Trophoblast cell (in vitro differentiated cells and primary cell): ENCODE measurements at regions not wholly inside any gene's neighbourhood (a gene's known extent, or its start where the extent isn't known, plus 50 kb on each side); places are given as distances from the start of the nearest gene placed in this dataset.

Experiments used
- DNase-seq, 2 donors: peaks; one replicate each; pipeline ENCODE4 v3.0.0-alpha.2; 2016
- H2AFZ ChIP-seq: 2 replicates; pipeline ENCODE4 v1.6.1; 2013; ENCODE audit warnings: low read length, moderate library complexity, mild to moderate bottlenecking; ENCODE audit not compliant: insufficient read depth, poor library complexity
- H2AK5ac ChIP-seq: 2 replicates; pipeline ENCODE4 v1.6.1; 2013; ENCODE audit warnings: mild to moderate bottlenecking, low read length
- H2BK120ac ChIP-seq: 2 replicates; pipeline ENCODE4 v1.6.1; 2013; ENCODE audit warnings: low read length, mild to moderate bottlenecking, moderate library complexity; ENCODE audit not compliant: insufficient read depth, poor library complexity
- H2BK12ac ChIP-seq: 2 replicates; pipeline ENCODE4 v1.6.1; 2013; ENCODE audit warnings: mild to moderate bottlenecking, low read length, moderate library complexity
- H2BK5ac ChIP-seq: 2 replicates; pipeline ENCODE4 v1.6.1; 2013; ENCODE audit warnings: low read length, low read depth, moderate library complexity, mild to moderate bottlenecking; ENCODE audit not compliant: poor library complexity
- H3K14ac ChIP-seq: 2 replicates; pipeline ENCODE4 v1.6.1; 2013; ENCODE audit warnings: mild to moderate bottlenecking, low read length
- H3K18ac ChIP-seq: 2 replicates; pipeline ENCODE4 v1.6.1; 2013; ENCODE audit warnings: mild to moderate bottlenecking, low read length
- H3K23ac ChIP-seq: 2 replicates; pipeline ENCODE4 v1.6.1; 2013; ENCODE audit warnings: low read length
- H3K27ac ChIP-seq: 2 replicates; pipeline ENCODE4 v1.5.1; 2013; ENCODE audit warnings: low read depth, mild to moderate bottlenecking, inconsistent platforms, low read length, moderate library complexity
- H3K27me3 ChIP-seq: 2 replicates; pipeline ENCODE4 v1.6.1; 2013; ENCODE audit warnings: inconsistent platforms, mild to moderate bottlenecking, low read length, moderate library complexity; ENCODE audit not compliant: insufficient read depth
- H3K36me3 ChIP-seq, 2 experiments: 1 replicate in 1 of 2; 2 replicates in 1 of 2; pipeline ENCODE4 v1.6.1; 2013; ENCODE audit warnings: low read length in 2 of 2, mild to moderate bottlenecking in 2 of 2, moderate library complexity in 1 of 2; ENCODE audit not compliant: insufficient read depth in 2 of 2, control insufficient read depth in 1 of 2
- H3K4ac ChIP-seq: 2 replicates; pipeline ENCODE4 v1.6.1; 2013; ENCODE audit warnings: low read depth, mild to moderate bottlenecking, low read length, moderate library complexity
- H3K4me1 ChIP-seq, 2 experiments: 1 replicate in 1 of 2; 2 replicates in 1 of 2; pipeline ENCODE4 v1.6.1; 2013; ENCODE audit warnings: low read length in 2 of 2, mild to moderate bottlenecking in 2 of 2, moderate library complexity in 1 of 2; ENCODE audit not compliant: insufficient read depth in 2 of 2, control insufficient read depth in 1 of 2
- H3K4me2 ChIP-seq: 2 replicates; pipeline ENCODE4 v1.6.1; 2013; ENCODE audit warnings: inconsistent platforms, mild to moderate bottlenecking, low read length, moderate library complexity
- H3K4me3 ChIP-seq: 2 replicates; pipeline ENCODE4 v1.5.1; 2013; ENCODE audit warnings: mild to moderate bottlenecking, low read depth, low read length, inconsistent platforms
- H3K79me1 ChIP-seq: one replicate; pipeline ENCODE4 v1.6.1; 2013; ENCODE audit warnings: low read length
- H3K79me2 ChIP-seq: 2 replicates; pipeline ENCODE4 v1.6.1; 2013; ENCODE audit warnings: low read length, mild to moderate bottlenecking; ENCODE audit not compliant: control insufficient read depth, insufficient read depth, poor library complexity
- H3K9ac ChIP-seq: 2 replicates; pipeline ENCODE4 v1.6.1; 2013; ENCODE audit warnings: mild to moderate bottlenecking, low read length
- H3K9me3 ChIP-seq: 2 replicates; pipeline ENCODE4 v1.6.1; 2013; ENCODE audit warnings: low read depth, mild to moderate bottlenecking, control low read depth, inconsistent platforms, low read length; ENCODE audit not compliant: insufficient read depth
- H4K12ac ChIP-seq: 2 replicates; pipeline ENCODE4 v1.6.1; 2013; ENCODE audit warnings: low read depth, mild to moderate bottlenecking, low read length, moderate library complexity
- H4K8ac ChIP-seq: 2 replicates; pipeline ENCODE4 v1.6.1; 2013; ENCODE audit warnings: low read depth, mild to moderate bottlenecking, low read length, moderate library complexity
- H4K91ac ChIP-seq: one replicate; pipeline ENCODE4 v1.6.1; 2013; ENCODE audit warnings: low read depth, mild to moderate bottlenecking, low read length, moderate library complexity
- WGBS: extraction: QIAGEN DNeasy Blood & Tissue Kit; methylation state at CpG from one replicate; pipeline ENCODE4 v1.1.7; 2013; ENCODE audit warnings: missing lambda C conversion rate; ENCODE audit not compliant: insufficient read length, insufficient coverage; ENCODE audit errors: extremely low coverage; 5-methylcytosine and 5-hydroxymethylcytosine counted together

DNA sequence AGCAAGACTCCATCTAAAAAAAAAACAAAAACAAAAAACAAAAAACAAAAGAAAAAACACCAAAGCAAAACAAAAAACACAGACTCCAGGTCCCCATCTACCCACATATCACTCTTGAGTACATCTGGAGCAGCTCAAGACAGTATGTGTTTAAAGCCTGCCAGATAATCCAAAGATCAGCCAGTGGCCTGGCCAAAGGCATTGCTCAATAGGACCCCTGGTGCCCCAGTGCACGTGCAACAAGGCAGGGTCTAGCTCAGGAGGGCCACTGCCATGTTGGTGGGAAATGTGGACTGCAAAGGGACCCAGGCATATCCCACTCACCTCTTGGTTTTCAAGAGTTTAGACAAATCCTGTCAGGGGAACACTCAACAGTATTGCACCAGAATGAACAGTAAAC is 279.5 kb downstream of the RPLP1 start:
- H3K27ac ChIP-seq: no peak overlapping the region
- H3K14ac ChIP-seq: no peak overlapping the region
- H2BK12ac ChIP-seq: no peak overlapping the region
- H3K4ac ChIP-seq: no peak overlapping the region
- no peaks in the 10 kb centered on the region for H3K27me3 ChIP-seq
- H3K4me3 ChIP-seq: no peak overlapping the region
- no peak overlapping the region for H4K8ac ChIP-seq
- no peak overlapping the region for H3K23ac ChIP-seq
- H3K36me3 ChIP-seq: no peaks in the 10 kb centered on the region
- H2BK5ac ChIP-seq: no peak overlapping the region
- no peak overlapping the region for H4K12ac ChIP-seq
- no peak overlapping the region for H3K4me2 ChIP-seq
- H3K4me1 ChIP-seq: peaks cover 12 to 14% of the 10 kb centered on the region in 2 experiments
- no peak overlapping the region for H3K9ac ChIP-seq
- H4K91ac ChIP-seq: no peak overlapping the region
- H3K79me1 ChIP-seq: no peaks in the 10 kb centered on the region
- H2BK120ac ChIP-seq: no peak overlapping the region
- H2AFZ ChIP-seq: no peak overlapping the region
- H2AK5ac ChIP-seq: no peak overlapping the region
- H3K79me2 ChIP-seq: no peaks in the 10 kb centered on the region
- no CpG with 5 or more reads among the region's 1 CpG for WGBS
- H3K9me3 ChIP-seq: peaks cover 2% of the 10 kb centered on the region
- no peak for DNase-seq
- no peak overlapping the region for H3K18ac ChIP-seq

DNA sequence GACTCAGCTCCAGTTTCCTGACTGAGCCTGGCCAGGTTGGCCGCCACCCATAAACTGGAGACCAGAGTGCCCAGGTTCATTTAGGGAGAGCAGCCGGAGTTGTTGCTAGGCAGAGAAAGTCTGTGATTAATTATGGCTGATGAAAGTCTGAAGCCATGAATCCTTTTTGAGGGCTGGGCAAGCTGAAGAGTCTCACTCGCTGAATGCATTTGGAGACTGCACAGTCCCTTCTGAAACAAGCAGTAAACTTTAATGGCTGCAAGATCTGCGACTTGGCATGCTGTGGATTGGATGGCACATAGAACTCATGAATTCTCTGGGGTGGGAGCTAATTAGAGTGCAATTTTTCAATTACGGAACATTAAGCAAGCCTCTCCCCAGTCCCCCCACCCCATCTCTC is 282.1 kb downstream of the RPLP1 start:
- Histone ChIP-seq H3K9me3 (peaks cover 2% of the 10 kb centered on the region), H2BK120ac (no peak overlapping the region), H2BK5ac (no peak overlapping the region), H3K79me1 (no peaks in the 10 kb centered on the region), H3K4ac (no peak overlapping the region), H3K79me2 (no peaks in the 10 kb centered on the region), H3K4me3 (no peak overlapping the region), H2AK5ac (no peak overlapping the region), H3K14ac (no peak overlapping the region), H3K18ac (no peak overlapping the region), H3K9ac (no peak overlapping the region), H4K8ac (no peak overlapping the region), H3K4me2 (no peak overlapping the region), H2AFZ (no peak overlapping the region), H4K12ac (no peak overlapping the region), H4K91ac (no peak overlapping the region), H3K27me3 (no peaks in the 10 kb centered on the region), H3K4me1 (peaks cover 12 to 14% of the 10 kb centered on the region in 2 experiments), H2BK12ac (no peak overlapping the region), H3K23ac (no peak overlapping the region), H3K27ac (no peak overlapping the region), H3K36me3 (no peaks in the 10 kb centered on the region)
- DNase-seq: no peak
- no CpG with 5 or more reads among the region's 5 CpGs for WGBS

DNA sequence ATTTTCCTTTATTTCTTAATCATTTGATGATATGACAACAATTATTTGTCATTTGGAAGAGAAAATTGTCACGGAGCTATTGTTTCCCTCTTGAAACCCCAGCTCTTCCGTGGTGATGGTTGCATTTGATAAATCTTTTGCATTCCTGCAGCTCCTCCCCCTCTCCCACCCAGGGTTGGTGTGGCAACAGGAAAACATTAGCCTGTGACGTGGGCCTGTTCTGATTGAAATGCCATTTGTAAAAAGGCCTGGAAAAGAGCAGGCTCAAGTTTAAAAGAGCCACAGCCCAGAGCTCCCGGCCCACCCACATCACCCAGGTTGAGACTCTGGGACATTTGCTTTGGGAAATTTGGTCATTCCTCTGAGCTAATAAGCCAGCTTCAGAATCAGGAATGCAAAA is 282.5 kb downstream of the RPLP1 start:
- Histone ChIP-seq H2BK12ac (no peak overlapping the region), H3K79me1 (no peaks in the 10 kb centered on the region), H2AK5ac (no peak overlapping the region), H3K4ac (no peak overlapping the region), H2BK120ac (no peak overlapping the region), H2AFZ (no peak overlapping the region), H4K12ac (no peak overlapping the region), H3K4me1 (peaks cover 12 to 14% of the 10 kb centered on the region in 2 experiments), H3K18ac (no peak overlapping the region), H3K23ac (no peak overlapping the region), H3K27ac (no peak overlapping the region), H4K8ac (no peak overlapping the region), H3K9me3 (peaks cover 4% of the 10 kb centered on the region), H3K14ac (no peak overlapping the region), H3K27me3 (no peaks in the 10 kb centered on the region), H3K4me2 (no peak overlapping the region), H3K36me3 (no peaks in the 10 kb centered on the region), H3K79me2 (no peaks in the 10 kb centered on the region), H4K91ac (no peak overlapping the region), H3K9ac (no peak overlapping the region), H2BK5ac (no peak overlapping the region), H3K4me3 (no peak overlapping the region)
- no CpG with 5 or more reads among the region's 4 CpGs for WGBS
- peak; percentile 72 to 85 for DNase-seq

DNA sequence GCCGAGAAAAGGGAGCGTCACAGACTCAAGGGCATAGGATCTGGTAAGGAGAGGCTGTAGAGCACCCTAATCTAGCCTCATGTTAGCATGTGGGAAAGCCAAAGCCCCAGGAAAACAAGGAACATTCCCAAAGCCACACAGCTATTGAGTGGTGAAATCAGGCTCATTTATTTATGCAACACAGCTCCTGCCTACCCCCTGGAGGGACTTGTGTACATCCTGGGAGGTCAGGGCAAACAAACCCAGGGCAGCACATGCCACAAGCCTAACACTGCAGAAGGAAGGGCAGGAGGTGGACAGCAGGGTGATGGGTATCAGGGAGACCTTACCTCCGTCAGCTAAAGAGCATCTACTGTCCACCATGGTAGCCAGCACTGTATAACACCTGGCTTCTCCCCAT is 283.5 kb downstream of the RPLP1 start:
- Histone ChIP-seq H3K4me3 (no peak overlapping the region), H3K18ac (no peak overlapping the region), H3K27ac (no peak overlapping the region), H3K4me2 (no peak overlapping the region), H3K9ac (no peak overlapping the region), H3K36me3 (no peaks in the 10 kb centered on the region), H2AFZ (no peak overlapping the region), H2BK12ac (no peak overlapping the region), H2BK5ac (no peak overlapping the region), H4K12ac (no peak overlapping the region), H3K79me1 (no peaks in the 10 kb centered on the region), H3K23ac (no peak overlapping the region), H4K8ac (no peak overlapping the region), H2BK120ac (no peak overlapping the region), H3K4me1 (peaks cover 6% of the 10 kb centered on the region in 2 experiments), H3K27me3 (no peaks in the 10 kb centered on the region), H2AK5ac (no peak overlapping the region), H3K14ac (no peak overlapping the region), H3K9me3 (peaks cover 4% of the 10 kb centered on the region), H3K4ac (no peak overlapping the region), H4K91ac (no peak overlapping the region), H3K79me2 (no peaks in the 10 kb centered on the region)
- peak in 1 of 2 donors; percentile 42 for DNase-seq
- WGBS: no CpG with 5 or more reads among the region's 3 CpGs
